Right lobe of liver (tissue), 4 donors: ENCODE measurements at regions not wholly inside any gene's neighbourhood (a gene's known extent, or its start where the extent isn't known, plus 50 kb on each side); places are given as distances from the start of the nearest gene placed in this dataset.

ENCODE experiments used
- CTCF ChIP-seq, 4 donors: fragments of 200-600 bp in 3 of 4; fragments of 450-650 bp in 1 of 4; IDR thresholded peaks; one replicate each; pipeline versions ENCODE4 v1.5.1 to v1.8.0; 2016 to 2022; ENCODE audit warnings: antibody characterized with exemption in 4 of 4, mild to moderate bottlenecking in 2 of 4
- POLR2A ChIP-seq: fragments of 450-650 bp; IDR thresholded peaks from one replicate; pipeline ENCODE4 v1.6.1; 2017; ENCODE audit warnings: antibody characterized with exemption, mild to moderate bottlenecking
- donor health status: DM: no; HTN: no; CAD: no.
- donor health status: DM: no; HTN: no; CAD: no.
- donor health status: DM: no; HTN: yes; CAD: no.

GRCh38 chr3:190738636-190739155, 123.8 kb downstream of the GMNC start:
- TF ChIP-seq CTCF (IDR thresholded peaks at IDR 0.05) (no peak), POLR2A (no peak)
